ENCODE measurements at regions not wholly inside any gene's neighbourhood (a gene's known extent, or its start where the extent isn't known, plus 50 kb on each side); places are given as distances from the start of the nearest gene placed in this dataset.

- H3K27ac ChIP-seq (ENCODE audit: low read depth in 2 of 2, low read length in 1 of 2) = no peak overlapping the region
- H3K9me3 ChIP-seq = peaks cover 10% of the 10 kb centered on the region; the same call in 1 of the 2 replicates
- H3K36me3 ChIP-seq (replicated peaks in 1 of 2; ENCODE audit: control insufficient read depth in 1 of 2, insufficient read depth in 2 of 2, low read length in 1 of 2) = peaks cover 5 to 71% of the 10 kb centered on the region in 2 experiments
- DNase-seq = no peak
- no peaks in the 10 kb centered on the region for H3K27me3 ChIP-seq (ENCODE audit: insufficient read depth)
- H3K9ac ChIP-seq = no peak overlapping the region
- no peaks in the 10 kb centered on the region for H3K9me2 ChIP-seq
- H2AFZ ChIP-seq (ENCODE audit: low read depth) = no peak overlapping the region
- H3K4me1 ChIP-seq (ENCODE audit: control insufficient read depth in 1 of 2, insufficient read depth in 2 of 2, low read depth in 1 of 2, low read length in 1 of 2) = no peaks in the 10 kb centered on the region
- H3K79me2 ChIP-seq (ENCODE audit: insufficient read depth) = peaks cover 13% of the 10 kb centered on the region
- TF ChIP-seq ELF1 (IDR thresholded peaks at IDR 0.05) = no peak
- TF ChIP-seq REST (IDR thresholded peaks at IDR 0.05; ENCODE audit: low read depth, low read length) = no peak
- no peak for TF ChIP-seq RXRA (IDR thresholded peaks at IDR 0.05; ENCODE audit: borderline replicate concordance, low read depth)
- no peak for TF ChIP-seq CHD2 (IDR thresholded peaks at IDR 0.05; ENCODE audit: low read length, partially characterized antibody)
- no peak for TF ChIP-seq TAF1 (IDR thresholded peaks at IDR 0.05; ENCODE audit: borderline replicate concordance, low read depth, low read length)
- no peak for TF ChIP-seq GATA2 (CRISPR knock-in tag; IDR thresholded peaks at IDR 0.05)
- no peak for TF ChIP-seq POLR2AphosphoS5 (IDR thresholded peaks at IDR 0.05; ENCODE audit: low read depth, low read length)
- no peak for TF ChIP-seq MEF2A (IDR thresholded peaks at IDR 0.05; ENCODE audit: borderline replicate concordance, low read depth)
- no peak for TF ChIP-seq NRF1 (IDR thresholded peaks at IDR 0.05; ENCODE audit: low read depth, low read length)
- no peak for TF ChIP-seq YY1 (IDR thresholded peaks at IDR 0.05; ENCODE audit: low read depth)
- TF ChIP-seq RCOR1 (IDR thresholded peaks at IDR 0.05; ENCODE audit: low read length) = no peak
- no peak for TF ChIP-seq JUND (IDR thresholded peaks at IDR 0.05)
- TF ChIP-seq SIN3A (IDR thresholded peaks at IDR 0.05; ENCODE audit: borderline replicate concordance, low read depth, low read length) = no peak
- ChIA-PET POLR2A (no interaction called here), CTCF (interaction anchor here (1.3 kb wide), 1 partner anchor 13 kb away, joined by 3 read pairs; no protein-coding TSS in a partner anchor)
- H4K20me1 ChIP-seq (ENCODE audit: insufficient read depth) = no peaks in the 10 kb centered on the region
- H3F3A ChIP-seq (replicated peaks; ENCODE audit: insufficient read depth) = peaks cover 9% of the 10 kb centered on the region
- no peak overlapping the region for H3K4me3 ChIP-seq (ENCODE audit: low read depth in 2 of 2, low read length in 1 of 2)
- H3K4me2 ChIP-seq = no peak overlapping the region
Observed at GRCh38 chr2:56940054-56940453, 756.3 kb downstream of the CCDC85A start.

- Histone ChIP-seq H3K9ac (no peak overlapping the region), H4K20me1 (ENCODE audit: insufficient read depth) (no peaks in the 10 kb centered on the region), H3K4me1 (ENCODE audit: control insufficient read depth in 1 of 2, insufficient read depth in 2 of 2, low read depth in 1 of 2, low read length in 1 of 2) (no peaks in the 10 kb centered on the region), H3K36me3 (replicated peaks in 1 of 2; ENCODE audit: control insufficient read depth in 1 of 2, insufficient read depth in 2 of 2, low read length in 1 of 2) (peaks cover 0 to 42% of the 10 kb centered on the region in 2 experiments), H3F3A (replicated peaks; ENCODE audit: insufficient read depth) (peaks cover 4% of the 10 kb centered on the region), H3K27ac (ENCODE audit: low read depth in 2 of 2, low read length in 1 of 2) (no peak overlapping the region), H3K9me3 (peaks cover 18% of the 10 kb centered on the region; the same call in 1 of the 2 replicates), H3K79me2 (ENCODE audit: insufficient read depth) (peaks cover 16% of the 10 kb centered on the region; the same call in 1 of the 2 replicates), H3K9me2 (no peaks in the 10 kb centered on the region), H2AFZ (ENCODE audit: low read depth) (no peak overlapping the region), H3K4me3 (ENCODE audit: low read depth in 2 of 2, low read length in 1 of 2) (no peak overlapping the region), H3K4me2 (no peak overlapping the region), H3K27me3 (ENCODE audit: insufficient read depth) (no peaks in the 10 kb centered on the region)
- ChIA-PET POLR2A (no interaction called here), CTCF (no interaction called here)
- DNase-seq = no peak
- WGBS (ENCODE audit: low lambda C conversion rate) = 39% methylated on average over 2 of the region's 2 CpGs
- no peak for TF ChIP-seq REST (IDR thresholded peaks at IDR 0.05; ENCODE audit: low read depth, low read length)
- no peak for TF ChIP-seq ELF1 (IDR thresholded peaks at IDR 0.05)
- no peak for TF ChIP-seq NFIC (IDR thresholded peaks at IDR 0.05; ENCODE audit: borderline replicate concordance)
- no peak for TF ChIP-seq CTCF (IDR thresholded peaks at IDR 0.05)
- no peak for TF ChIP-seq JUND (IDR thresholded peaks at IDR 0.05)
Observed at GRCh38 chr2:56952871-56953270, 769.1 kb downstream of the CCDC85A start.
